Transverse colon (tissue), 3 donors: ENCODE measurements at regions not wholly inside any gene's neighbourhood (a gene's known extent, or its start where the extent isn't known, plus 50 kb on each side); places are given as distances from the start of the nearest gene placed in this dataset.

ENCODE experiments used
- POLR2A ChIP-seq: fragments of 450-650 bp; IDR thresholded peaks from one replicate; pipeline ENCODE4 v1.6.1; 2016; ENCODE audit warnings: antibody characterized with exemption, mild to moderate bottlenecking, moderate library complexity
- TF ChIP-seq, protein P1 (sequence below), 5 experiments: fragments of 200-600 bp in 3 of 5; fragments of 450-650 bp in 2 of 5; sonication (generic) in 3 of 5; IDR thresholded peaks; 1 replicate in 2 of 5; 2 replicates in 3 of 5; pipeline ENCODE4 v1.5.1; 2016 to 2017; ENCODE audit warnings: antibody characterized with exemption in 5 of 5, inconsistent platforms in 3 of 5, mild to moderate bottlenecking in 2 of 5, moderate library complexity in 1 of 5

- TF ChIP-seq POLR2A, result no peak
- TF ChIP-seq, protein P1, sequence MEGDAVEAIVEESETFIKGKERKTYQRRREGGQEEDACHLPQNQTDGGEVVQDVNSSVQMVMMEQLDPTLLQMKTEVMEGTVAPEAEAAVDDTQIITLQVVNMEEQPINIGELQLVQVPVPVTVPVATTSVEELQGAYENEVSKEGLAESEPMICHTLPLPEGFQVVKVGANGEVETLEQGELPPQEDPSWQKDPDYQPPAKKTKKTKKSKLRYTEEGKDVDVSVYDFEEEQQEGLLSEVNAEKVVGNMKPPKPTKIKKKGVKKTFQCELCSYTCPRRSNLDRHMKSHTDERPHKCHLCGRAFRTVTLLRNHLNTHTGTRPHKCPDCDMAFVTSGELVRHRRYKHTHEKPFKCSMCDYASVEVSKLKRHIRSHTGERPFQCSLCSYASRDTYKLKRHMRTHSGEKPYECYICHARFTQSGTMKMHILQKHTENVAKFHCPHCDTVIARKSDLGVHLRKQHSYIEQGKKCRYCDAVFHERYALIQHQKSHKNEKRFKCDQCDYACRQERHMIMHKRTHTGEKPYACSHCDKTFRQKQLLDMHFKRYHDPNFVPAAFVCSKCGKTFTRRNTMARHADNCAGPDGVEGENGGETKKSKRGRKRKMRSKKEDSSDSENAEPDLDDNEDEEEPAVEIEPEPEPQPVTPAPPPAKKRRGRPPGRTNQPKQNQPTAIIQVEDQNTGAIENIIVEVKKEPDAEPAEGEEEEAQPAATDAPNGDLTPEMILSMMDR (IDR thresholded peaks at IDR 0.05), result no peak
Measured at GRCh38 chr12:3962631-3963483, 89.7 kb upstream of the PARP11 start.
